Skeletal muscle tissue (tissue), 3 donors: ENCODE measurements at regions not wholly inside any gene's neighbourhood (a gene's known extent, or its start where the extent isn't known, plus 50 kb on each side); places are given as distances from the start of the nearest gene placed in this dataset.

Experiments used
- H3K27ac ChIP-seq: one replicate; pipeline ENCODE4 v1.7.0; 2013; ENCODE audit warnings: mild to moderate bottlenecking, low read depth, low read length, inconsistent platforms
- H3K27me3 ChIP-seq, 3 donors: one replicate each; pipeline ENCODE4 v1.7.0; 2013; ENCODE audit warnings: low read length in 3 of 3; ENCODE audit not compliant: control insufficient read depth in 3 of 3, insufficient read depth in 3 of 3
- H3K36me3 ChIP-seq, 3 donors: one replicate each; pipeline ENCODE4 v1.7.0; 2013; ENCODE audit warnings: low read length in 3 of 3; ENCODE audit not compliant: control insufficient read depth in 3 of 3, insufficient read depth in 3 of 3
- H3K4me1 ChIP-seq, 3 donors: one replicate each; pipeline ENCODE4 v1.7.0; 2013; ENCODE audit warnings: low read length in 3 of 3, mild to moderate bottlenecking in 3 of 3; ENCODE audit not compliant: control insufficient read depth in 3 of 3, insufficient read depth in 3 of 3
- H3K4me3 ChIP-seq, 3 donors: one replicate each; pipeline ENCODE4 v1.7.0; 2013; ENCODE audit warnings: low read length in 3 of 3
- H3K9ac ChIP-seq, 3 donors: one replicate each; pipeline ENCODE4 v1.7.0; 2013; ENCODE audit warnings: low read length in 3 of 3, mild to moderate bottlenecking in 3 of 3, moderate library complexity in 2 of 3, low read depth in 1 of 3
- H3K9me3 ChIP-seq, 3 donors: one replicate each; pipeline ENCODE4 v1.7.0; 2013; ENCODE audit warnings: low read length in 3 of 3; ENCODE audit not compliant: control insufficient read depth in 3 of 3
- donor health status: Osteomylitis.

DNA sequence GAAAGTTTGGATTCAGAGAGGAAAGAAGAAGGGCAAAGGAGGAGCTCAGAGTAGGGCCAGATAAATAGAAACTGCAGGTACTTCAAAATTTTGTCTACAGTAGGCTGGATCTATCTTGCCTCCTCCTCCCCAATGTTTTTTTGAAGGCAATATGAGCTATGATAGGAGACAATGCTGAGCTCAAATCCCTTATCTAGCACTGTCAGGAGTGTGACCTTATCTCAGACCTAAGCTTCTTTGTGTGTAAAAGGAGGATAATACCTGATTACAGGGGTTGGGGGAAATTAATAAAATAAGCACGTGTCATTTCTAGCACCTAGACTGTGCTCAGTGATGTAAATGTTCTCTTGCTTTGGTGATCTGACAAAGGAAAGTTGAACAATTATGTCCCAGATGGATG is 137.8 kb upstream of the CD180 start:
- Histone ChIP-seq H3K4me1 (no peaks in the 10 kb centered on the region), H3K9me3 (no peaks in the 10 kb centered on the region), H3K36me3 (no peaks in the 10 kb centered on the region), H3K9ac (no peak overlapping the region), H3K4me3 (no peak overlapping the region), H3K27ac (no peak overlapping the region), H3K27me3 (no peaks in the 10 kb centered on the region)

DNA sequence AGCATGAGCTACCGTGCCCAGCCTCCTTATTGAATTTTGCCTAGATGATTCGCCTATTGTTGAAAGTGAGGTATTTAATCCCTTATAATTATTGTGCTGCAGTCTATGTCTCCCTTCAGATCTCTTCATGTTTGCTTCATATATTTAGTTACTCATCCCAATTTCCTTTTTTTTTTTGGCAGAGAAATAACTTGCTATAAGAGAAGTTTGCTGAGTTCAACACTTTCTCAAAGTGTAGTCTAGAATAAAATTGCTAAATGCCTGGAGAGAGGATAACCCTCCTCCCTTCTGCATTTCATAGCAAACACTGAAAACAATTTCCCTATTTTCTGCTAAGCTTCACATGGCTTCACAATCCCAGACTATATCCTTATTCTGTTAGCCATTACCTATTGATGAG is 136.6 kb upstream of the CD180 start:
- no peak overlapping the region for H3K4me3 ChIP-seq
- no peaks in the 10 kb centered on the region for H3K9me3 ChIP-seq
- no peaks in the 10 kb centered on the region for H3K4me1 ChIP-seq
- H3K27me3 ChIP-seq, result no peaks in the 10 kb centered on the region
- no peaks in the 10 kb centered on the region for H3K36me3 ChIP-seq
- no peak overlapping the region for H3K27ac ChIP-seq
- H3K9ac ChIP-seq, result no peak overlapping the region

DNA sequence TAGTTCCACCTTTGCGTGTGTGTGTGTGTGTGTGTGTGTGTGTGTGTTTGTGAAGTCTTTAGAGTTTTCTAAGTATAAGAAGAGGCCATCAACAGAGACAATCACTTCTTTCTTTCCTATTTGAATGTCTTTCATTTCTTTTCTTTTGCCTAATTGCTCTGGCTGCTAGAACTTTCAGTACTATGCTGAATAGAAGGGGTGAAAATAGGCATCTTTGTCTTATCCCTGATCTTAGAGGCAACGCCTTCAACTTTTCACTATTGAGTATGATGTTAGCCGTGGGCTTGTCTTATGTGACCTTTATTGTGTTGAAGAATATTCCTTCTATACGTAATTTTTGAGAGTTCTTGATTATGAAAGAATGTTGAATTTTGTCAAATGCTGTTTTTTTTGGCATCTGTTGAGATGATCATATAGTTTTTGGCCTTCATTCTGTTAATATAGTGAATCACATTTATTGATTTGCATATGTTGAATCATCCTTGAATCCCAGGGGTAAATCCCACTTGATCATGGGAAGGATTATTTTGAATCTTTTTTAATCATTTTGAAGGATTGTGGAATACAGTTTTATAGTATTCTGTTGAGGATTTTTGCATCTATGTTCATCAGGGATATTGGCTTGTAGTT is 134.8 kb upstream of the CD180 start:
- Histone ChIP-seq H3K4me1 (no peaks in the 10 kb centered on the region), H3K9ac (no peak overlapping the region), H3K4me3 (no peak overlapping the region), H3K9me3 (no peaks in the 10 kb centered on the region), H3K27me3 (no peaks in the 10 kb centered on the region), H3K36me3 (no peaks in the 10 kb centered on the region), H3K27ac (no peak overlapping the region)

DNA sequence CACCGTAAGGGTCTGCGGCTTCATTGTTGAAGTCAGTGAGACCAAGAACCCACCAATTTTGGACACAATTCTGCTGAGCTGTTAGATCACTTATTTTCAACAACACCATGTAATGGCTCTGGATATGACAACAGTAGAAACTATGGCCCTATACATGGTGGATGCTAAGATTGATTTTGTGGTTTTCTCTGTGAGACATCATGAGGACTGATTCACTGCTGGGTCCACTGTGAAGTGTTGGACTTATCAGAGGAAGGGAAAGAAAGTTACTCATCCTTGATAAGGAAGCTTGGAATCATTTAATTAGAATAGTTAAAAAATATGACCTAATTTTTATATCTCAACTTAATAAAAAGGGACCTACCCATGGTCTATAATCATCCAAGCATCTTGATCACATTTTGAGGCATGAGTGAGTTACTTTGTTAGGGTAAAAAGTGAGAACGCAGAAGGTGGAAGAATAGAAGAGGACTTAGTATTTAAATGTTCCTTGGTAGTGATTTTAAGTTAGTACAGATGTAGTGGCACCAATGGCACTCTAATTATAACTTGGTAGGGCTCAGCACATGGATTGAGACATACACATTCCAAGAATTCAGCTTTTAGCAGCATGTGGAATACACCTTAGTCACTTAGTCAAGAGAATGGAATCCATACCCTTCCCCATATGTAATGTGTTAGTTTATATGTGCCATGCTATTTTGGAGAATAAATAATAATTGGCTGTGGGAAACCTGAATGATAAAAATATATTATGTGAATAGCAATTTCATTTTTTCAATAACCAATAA is 123.5 kb upstream of the CD180 start:
- Histone ChIP-seq H3K4me1 (no peaks in the 10 kb centered on the region), H3K4me3 (no peak overlapping the region), H3K9me3 (no peaks in the 10 kb centered on the region), H3K27ac (no peak overlapping the region), H3K36me3 (no peaks in the 10 kb centered on the region), H3K9ac (no peak overlapping the region), H3K27me3 (no peaks in the 10 kb centered on the region)

DNA sequence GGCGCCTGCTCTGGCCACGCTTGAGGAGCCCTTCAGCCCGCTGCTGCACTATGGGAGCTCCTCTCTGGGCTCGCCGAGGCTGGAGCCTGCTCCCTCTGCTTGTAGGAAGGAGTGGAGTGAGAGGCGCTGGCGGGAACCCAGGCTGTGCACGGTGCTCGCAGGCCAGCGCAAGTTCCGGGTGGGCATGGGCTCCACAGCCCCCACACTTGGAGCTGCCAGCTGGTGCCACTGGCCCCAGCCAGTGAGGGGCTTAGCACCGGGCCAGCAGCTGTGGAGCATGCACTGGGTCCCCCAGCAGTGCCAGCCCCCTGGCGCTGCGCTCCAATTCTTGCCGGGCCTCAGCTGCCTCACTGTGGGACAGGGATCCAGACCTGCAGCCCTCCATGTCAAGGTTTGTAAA is 122.1 kb upstream of the CD180 start:
- Histone ChIP-seq H3K27ac (no peak overlapping the region), H3K36me3 (no peaks in the 10 kb centered on the region), H3K4me1 (no peaks in the 10 kb centered on the region), H3K27me3 (no peaks in the 10 kb centered on the region), H3K9me3 (no peaks in the 10 kb centered on the region), H3K9ac (no peak overlapping the region), H3K4me3 (no peak overlapping the region)

DNA sequence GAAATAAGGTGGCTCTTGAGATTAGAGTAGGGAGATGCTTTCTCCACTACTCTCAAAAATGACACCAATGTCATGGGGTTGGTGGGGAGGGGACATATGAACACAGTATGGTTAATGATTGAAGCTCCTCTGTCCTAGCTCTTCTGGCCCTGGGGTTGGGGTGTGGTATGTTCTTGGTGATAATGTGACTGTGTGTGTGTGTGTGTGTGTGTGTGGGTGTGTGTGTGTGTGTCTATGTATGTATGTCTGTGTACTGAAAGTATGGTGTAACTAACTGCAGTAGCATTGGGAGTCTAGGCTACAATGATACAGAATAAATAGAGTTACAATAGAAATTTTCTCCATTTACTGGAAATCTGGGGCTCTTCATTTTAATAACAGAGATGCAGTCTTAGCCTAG is 121.0 kb upstream of the CD180 start:
- Histone ChIP-seq H3K36me3 (no peaks in the 10 kb centered on the region), H3K4me1 (no peaks in the 10 kb centered on the region), H3K27me3 (no peaks in the 10 kb centered on the region), H3K9me3 (no peaks in the 10 kb centered on the region), H3K4me3 (no peak overlapping the region), H3K27ac (no peak overlapping the region), H3K9ac (no peak overlapping the region)

DNA sequence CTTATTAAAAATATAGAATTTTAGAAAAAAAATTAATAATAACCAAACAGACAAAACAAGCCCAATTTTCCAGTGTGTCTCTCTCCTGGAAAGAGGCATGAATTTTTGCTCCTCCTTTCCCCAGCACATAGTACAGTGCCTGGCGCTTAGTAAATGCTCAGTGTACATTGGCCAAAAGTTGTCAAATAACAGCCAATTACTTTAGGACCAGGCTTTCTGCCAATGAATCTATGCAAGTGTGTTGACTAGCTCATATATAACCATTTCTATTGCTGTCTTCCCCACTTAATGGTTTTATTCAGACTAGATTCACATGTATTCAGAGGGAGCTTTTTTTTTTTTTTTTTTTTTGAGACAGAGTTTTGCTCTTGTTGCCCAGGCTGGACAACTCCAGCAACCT is 120.1 kb upstream of the CD180 start:
- Histone ChIP-seq H3K4me1 (no peaks in the 10 kb centered on the region), H3K27ac (no peak overlapping the region), H3K9ac (no peak overlapping the region), H3K9me3 (no peaks in the 10 kb centered on the region), H3K36me3 (no peaks in the 10 kb centered on the region), H3K4me3 (no peak overlapping the region), H3K27me3 (no peaks in the 10 kb centered on the region)

DNA sequence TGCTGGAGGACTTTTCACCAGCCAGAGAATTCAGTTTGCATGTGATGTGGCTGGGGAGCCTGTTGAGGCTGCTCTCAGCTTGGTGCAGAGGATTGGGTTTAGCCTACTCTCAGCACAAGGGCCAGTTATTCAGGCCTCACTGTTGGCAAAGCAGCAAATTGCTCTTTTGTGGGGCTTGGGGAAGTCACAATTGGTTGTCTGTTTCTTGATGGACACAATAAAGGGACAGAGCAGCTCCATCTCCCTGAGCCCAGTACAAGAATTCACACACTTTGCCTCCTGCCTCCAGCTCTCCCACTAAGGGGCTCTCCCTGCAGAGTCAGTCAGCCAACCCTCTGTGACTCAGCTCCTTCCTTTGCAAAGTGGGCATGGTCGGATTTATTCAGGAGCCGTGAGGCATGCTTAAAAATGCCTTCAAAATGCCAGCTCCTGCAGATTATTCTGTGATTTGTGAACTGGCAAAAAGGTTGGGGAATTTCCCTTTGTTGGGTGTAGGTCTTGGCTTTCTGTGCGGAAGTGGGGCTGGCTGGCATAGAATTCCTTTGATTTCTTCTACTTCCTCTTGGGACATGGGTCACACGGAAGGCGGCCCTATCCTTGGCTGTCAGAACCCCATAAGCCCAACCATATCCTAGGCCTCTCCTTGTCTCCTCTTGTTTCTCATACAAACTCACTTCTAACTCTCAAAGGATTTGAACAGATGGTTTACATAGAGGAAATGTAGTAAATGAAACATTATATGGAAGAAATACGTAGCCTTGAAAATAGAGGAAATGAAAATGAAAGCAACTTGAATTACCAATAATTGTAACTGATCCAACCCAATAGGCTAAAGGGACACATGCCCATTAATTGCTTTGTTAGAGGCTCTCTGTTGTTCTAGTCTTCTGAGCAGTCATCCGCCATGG is 118.7 kb upstream of the CD180 start:
- no peak overlapping the region for H3K4me3 ChIP-seq
- no peaks in the 10 kb centered on the region for H3K36me3 ChIP-seq
- H3K27me3 ChIP-seq, result no peaks in the 10 kb centered on the region
- H3K9ac ChIP-seq, result no peak overlapping the region
- no peaks in the 10 kb centered on the region for H3K9me3 ChIP-seq
- no peaks in the 10 kb centered on the region for H3K4me1 ChIP-seq
- H3K27ac ChIP-seq, result no peak overlapping the region

DNA sequence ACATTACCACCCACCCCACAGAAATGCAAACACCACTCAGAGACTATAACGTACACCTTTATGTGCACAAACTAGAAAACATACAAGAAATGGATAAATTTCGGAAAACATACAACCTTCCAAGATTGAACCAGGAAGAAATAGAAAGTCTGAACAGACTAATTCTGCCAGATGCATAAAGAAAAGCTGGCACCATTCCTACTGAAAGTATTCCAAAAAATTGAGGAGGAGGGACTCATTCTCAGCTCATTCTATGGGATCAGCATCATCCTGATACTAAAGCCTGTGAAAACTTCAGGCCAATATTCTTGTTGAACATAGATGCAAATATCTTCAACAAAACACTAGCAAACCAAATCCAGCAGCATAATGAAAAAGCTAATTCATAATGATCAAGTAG is 115.1 kb upstream of the CD180 start:
- Histone ChIP-seq H3K36me3 (no peaks in the 10 kb centered on the region), H3K27me3 (no peaks in the 10 kb centered on the region), H3K27ac (no peak overlapping the region), H3K9ac (no peak overlapping the region), H3K9me3 (no peaks in the 10 kb centered on the region), H3K4me1 (no peaks in the 10 kb centered on the region), H3K4me3 (no peak overlapping the region)

DNA sequence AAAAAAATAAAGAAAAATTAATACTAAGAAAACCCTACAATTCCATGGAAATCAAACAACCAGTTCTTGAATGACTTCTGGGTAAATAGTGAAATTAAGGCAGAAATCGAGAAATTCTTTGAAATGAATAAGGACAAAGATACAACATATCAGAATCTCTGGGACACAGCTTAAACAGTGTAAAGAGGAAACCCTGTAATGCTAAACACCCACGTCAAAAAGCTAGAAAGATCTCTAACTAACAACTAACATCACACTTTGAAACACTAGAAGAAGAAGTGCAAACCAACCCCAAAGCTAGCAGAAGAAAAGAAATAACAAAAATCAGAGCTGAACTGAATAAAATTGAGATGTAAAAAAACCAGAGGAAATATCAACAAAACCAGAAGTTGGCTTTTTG is 114.6 kb upstream of the CD180 start:
- Histone ChIP-seq H3K9ac (no peak overlapping the region), H3K9me3 (no peaks in the 10 kb centered on the region), H3K4me3 (no peak overlapping the region), H3K27me3 (no peaks in the 10 kb centered on the region), H3K27ac (no peak overlapping the region), H3K4me1 (no peaks in the 10 kb centered on the region), H3K36me3 (no peaks in the 10 kb centered on the region)
